Breast epithelium (tissue), 3 donors: ENCODE measurements at regions not wholly inside any gene's neighbourhood (a gene's known extent, or its start where the extent isn't known, plus 50 kb on each side); places are given as distances from the start of the nearest gene placed in this dataset.

Source experiments
- CTCF ChIP-seq, 3 donors: fragments of 450-650 bp; IDR thresholded peaks; one replicate each; pipeline ENCODE4 v1.5.1; 2016 to 2017; ENCODE audit warnings: antibody characterized with exemption in 3 of 3, mild to moderate bottlenecking in 3 of 3, moderate library complexity in 3 of 3
- POLR2A ChIP-seq: fragments of 450-650 bp; IDR thresholded peaks from one replicate; pipeline ENCODE4 v1.6.1; 2016; ENCODE audit warnings: antibody characterized with exemption, mild to moderate bottlenecking, moderate library complexity
- POLR2AphosphoS5 ChIP-seq, 3 donors: sonication (generic); formaldehyde crosslinking; IDR thresholded peaks; one replicate each; pipeline ENCODE4 v1.6.1; 2017; ENCODE audit warnings: antibody characterized with exemption in 3 of 3

GRCh38 chr3:168539909-168540308 is 444.2 kb upstream of the GOLIM4 start:
- TF ChIP-seq CTCF (IDR thresholded peaks at IDR 0.05): no peak
- TF ChIP-seq POLR2A: no peak
- TF ChIP-seq POLR2AphosphoS5 (IDR thresholded peaks at IDR 0.05): no peak
